ENCODE measurements at regions not wholly inside any gene's neighbourhood (a gene's known extent, or its start where the extent isn't known, plus 50 kb on each side); places are given as distances from the start of the nearest gene placed in this dataset.

DNA sequence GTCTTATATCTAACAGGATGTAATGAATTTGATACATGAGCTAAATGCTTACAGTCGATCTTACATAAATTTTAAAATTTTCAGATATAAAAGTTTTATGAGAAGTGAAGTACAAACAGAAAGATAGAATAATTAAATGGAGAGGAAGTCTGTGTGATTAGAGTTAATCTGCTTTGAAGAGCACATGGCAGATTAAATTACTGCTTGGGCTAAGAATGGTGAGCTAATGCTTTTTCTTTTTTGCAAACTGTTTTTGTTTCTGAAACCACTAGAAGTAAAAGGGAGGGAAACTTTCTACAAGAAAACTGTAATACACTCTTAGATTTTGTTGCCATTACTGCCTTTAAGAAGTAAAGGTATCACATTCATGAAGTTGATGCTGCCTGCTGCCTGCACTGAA, 96.3 kb upstream of the SPRY2 start:
- TF ChIP-seq CTBP1 (IDR thresholded peaks at IDR 0.05; ENCODE audit: borderline replicate concordance): no peak
- no peak for TF ChIP-seq FOXM1 (IDR thresholded peaks at IDR 0.05; ENCODE audit: borderline replicate concordance)
- TF ChIP-seq TARDBP (IDR thresholded peaks at IDR 0.05): no peak
- no peak for TF ChIP-seq SP1 (IDR thresholded peaks at IDR 0.05)
- TF ChIP-seq SUZ12 (IDR thresholded peaks at IDR 0.05): no peak
- no peak for TF ChIP-seq ARNT (IDR thresholded peaks at IDR 0.05)
- TF ChIP-seq FOXA1 (IDR thresholded peaks at IDR 0.05): no peak
